GM12891 (cell line): ENCODE measurements at regions not wholly inside any gene's neighbourhood (a gene's known extent, or its start where the extent isn't known, plus 50 kb on each side); places are given as distances from the start of the nearest gene placed in this dataset.

Experiments
- DNase-seq: peaks from one replicate; pipeline ENCODE4 v3.0.0; 2011; ENCODE audit warnings: low spot score; ENCODE audit not compliant: insufficient read length
- FAIRE-seq: peaks from 2 replicates; lab custom pipeline; 2011; peaks lifted over from hg19 to GRCh38; lab: Jason Lieb, UNC
- PAX5 ChIP-seq: IDR thresholded peaks from 2 replicates; pipeline ENCODE4 v1.6.1; 2011; ENCODE audit warnings: low read length, moderate library complexity, mild to moderate bottlenecking; ENCODE audit not compliant: insufficient read depth, severe bottlenecking
- POLR2A ChIP-seq: IDR thresholded peaks from 2 replicates; pipeline ENCODE4 v1.6.1; 2011; ENCODE audit warnings: low read depth, low read length, control low read depth
- POLR2AphosphoS5 ChIP-seq: IDR thresholded peaks from 2 replicates; pipeline ENCODE4 v1.6.1; 2011; ENCODE audit warnings: low read depth, low read length, control low read depth
- POU2F2 ChIP-seq: IDR thresholded peaks from 2 replicates; pipeline ENCODE4 v1.6.1; 2011; ENCODE audit warnings: low read depth, mild to moderate bottlenecking, control low read depth, low read length, moderate library complexity
- SPI1 ChIP-seq: IDR thresholded peaks from 2 replicates; pipeline ENCODE4 v1.6.1; 2011; ENCODE audit warnings: low read depth, low read length, control low read depth
- TAF1 ChIP-seq: IDR thresholded peaks from 2 replicates; pipeline ENCODE4 v1.6.1; 2011; ENCODE audit warnings: low read depth, low read length, control low read depth

- DNase-seq (no peak), FAIRE-seq (no peak)
- no peak for TF ChIP-seq POLR2AphosphoS5
- no peak for TF ChIP-seq POU2F2
- no peak for TF ChIP-seq SPI1
Measured at GRCh38 chr1:119294722-119295121, 73.9 kb upstream of the HAO2 start.

- no peak for DNase-seq
- no peak for FAIRE-seq
- TF ChIP-seq SPI1 (no peak), POU2F2 (no peak), POLR2A (no peak), TAF1 (no peak), PAX5 (no peak), POLR2AphosphoS5 (no peak)
Measured at GRCh38 chr1:119298687-119299303, 69.8 kb upstream of the HAO2 start.

GRCh38 chr1:119302011-119302410 is 66.6 kb upstream of the HAO2 start:
- no peak for TF ChIP-seq POLR2A
- TF ChIP-seq POU2F2: no peak
- TF ChIP-seq SPI1: no peak
- no peak for TF ChIP-seq PAX5
- TF ChIP-seq POLR2AphosphoS5: no peak
- TF ChIP-seq TAF1: no peak
- no peak for FAIRE-seq
- no peak for DNase-seq

GRCh38 chr1:119308130-119308700 is 60.4 kb upstream of the HAO2 start:
- DNase-seq (no peak), FAIRE-seq (no peak)
- TF ChIP-seq TAF1 (no peak), POLR2A (no peak), SPI1 (no peak), POU2F2 (no peak), POLR2AphosphoS5 (no peak), PAX5 (no peak)

GRCh38 chr1:119308806-119309205 is 59.8 kb upstream of the HAO2 start:
- FAIRE-seq: no peak
- no peak for DNase-seq
- TF ChIP-seq TAF1: no peak
- TF ChIP-seq POLR2AphosphoS5: no peak
- no peak for TF ChIP-seq SPI1
- TF ChIP-seq PAX5: no peak
- no peak for TF ChIP-seq POLR2A
- TF ChIP-seq POU2F2: no peak

- FAIRE-seq (no peak), DNase-seq (no peak)
- TF ChIP-seq POLR2A (no peak), SPI1 (no peak), TAF1 (no peak)
Measured at GRCh38 chr1:119310301-119310700, 58.3 kb upstream of the HAO2 start.

- TF ChIP-seq POLR2A (no peak), POLR2AphosphoS5 (no peak), PAX5 (no peak), SPI1 (no peak), TAF1 (no peak), POU2F2 (no peak)
- FAIRE-seq: no peak
Measured at GRCh38 chr1:119312500-119312899, 56.1 kb upstream of the HAO2 start.

GRCh38 chr1:119314001-119314796 is 54.4 kb upstream of the HAO2 start:
- FAIRE-seq (no peak), DNase-seq (no peak)
- TF ChIP-seq POLR2A: no peak
- no peak for TF ChIP-seq POU2F2
- TF ChIP-seq POLR2AphosphoS5: no peak
- no peak for TF ChIP-seq SPI1
- TF ChIP-seq TAF1: no peak
- no peak for TF ChIP-seq PAX5

More at GRCh38 chr1:119312500-119312899, 56.1 kb upstream of the HAO2 start:
- DNase-seq: no peak

GRCh38 chr1:119316870-119317416 is 51.6 kb upstream of the HAO2 start:
- DNase-seq (no peak), FAIRE-seq (no peak)
- no peak for TF ChIP-seq TAF1
- TF ChIP-seq POLR2A: no peak
- no peak for TF ChIP-seq SPI1
- no peak for TF ChIP-seq POU2F2
- TF ChIP-seq POLR2AphosphoS5: no peak
- no peak for TF ChIP-seq PAX5
